T-helper 2 cell treated with Interferon-gamma antibody and Interleukin-4, amounts not matched to agents 5 μg/mL and 100 μg/mL, for 36 hours (primary cell): ENCODE measurements at regions not wholly inside any gene's neighbourhood (a gene's known extent, or its start where the extent isn't known, plus 50 kb on each side); places are given as distances from the start of the nearest gene placed in this dataset.
"Not testable (repeated sequence)": the region's sequence is repeated elsewhere in the genome, so short reads cannot be mapped to it uniquely, and the experiment has no call there.

ENCODE experiments used
- DNase-seq: peaks from one replicate; pipeline ENCODE4 v3.0.0; 2021; ENCODE audit warnings: low spot score
- H3K27ac Mint-ChIP-seq: one replicate; pipeline ENCODE4 v1.8.0; 2021; ENCODE audit warnings: mild to moderate bottlenecking, mixed read lengths
- H3K27me3 Mint-ChIP-seq: one replicate; pipeline ENCODE4 v1.8.0; 2021; ENCODE audit warnings: low read depth, mixed read lengths
- H3K36me3 Mint-ChIP-seq: one replicate; pipeline ENCODE4 v1.8.0; 2021; ENCODE audit warnings: low read depth, mixed read lengths
- H3K4me1 Mint-ChIP-seq: one replicate; pipeline ENCODE4 v1.8.0; 2021; ENCODE audit warnings: low read depth, mixed read lengths
- H3K4me3 Mint-ChIP-seq: one replicate; pipeline ENCODE4 v1.8.0; 2022; ENCODE audit warnings: mild to moderate bottlenecking, moderate library complexity, mixed read lengths
- H3K9me3 Mint-ChIP-seq: one replicate; pipeline ENCODE4 v1.8.0; 2021; ENCODE audit warnings: mixed read lengths

GRCh38 chr16:17026600-17027242 is 444.0 kb downstream of the XYLT1 start:
- Mint-ChIP-seq H3K36me3 (peaks cover 17% of the 10 kb centered on the region), H3K27ac (peak overlapping the region; percentile 70), H3K9me3 (peaks cover 35% of the 10 kb centered on the region), H3K4me3 (peak overlapping the region; percentile 57), H3K27me3 (no peaks in the 10 kb centered on the region), H3K4me1 (peaks cover 34% of the 10 kb centered on the region)
- peak; percentile 58 for DNase-seq

GRCh38 chr16:17027488-17028129 is 443.2 kb downstream of the XYLT1 start:
- Mint-ChIP-seq H3K36me3 (peaks cover 20% of the 10 kb centered on the region), H3K4me1 (peaks cover 37% of the 10 kb centered on the region), H3K27me3 (no peaks in the 10 kb centered on the region), H3K9me3 (peaks cover 35% of the 10 kb centered on the region), H3K27ac (peak overlapping the region; percentile 8), H3K4me3 (peak overlapping the region; percentile 64)
- no peak for DNase-seq

- Mint-ChIP-seq H3K4me3 (no peak overlapping the region), H3K9me3 (peaks cover 44% of the 10 kb centered on the region), H3K4me1 (peaks cover 33% of the 10 kb centered on the region), H3K36me3 (peaks cover 24% of the 10 kb centered on the region), H3K27ac (no peak overlapping the region), H3K27me3 (peaks cover 3% of the 10 kb centered on the region)
- no peak for DNase-seq
Observed at GRCh38 chr16:17029602-17030350, 441.0 kb downstream of the XYLT1 start.

- DNase-seq = no peak
- Mint-ChIP-seq H3K27me3 (peaks cover 3% of the 10 kb centered on the region), H3K36me3 (peaks cover 24% of the 10 kb centered on the region), H3K9me3 (peaks cover 37% of the 10 kb centered on the region), H3K4me3 (no peak overlapping the region), H3K27ac (no peak overlapping the region), H3K4me1 (peaks cover 15% of the 10 kb centered on the region)
Observed at GRCh38 chr16:17031484-17032268, 439.1 kb downstream of the XYLT1 start.

GRCh38 chr16:17032332-17032731 is 438.4 kb downstream of the XYLT1 start:
- H3K4me1 Mint-ChIP-seq = peaks cover 10% of the 10 kb centered on the region
- peaks cover 24% of the 10 kb centered on the region for H3K36me3 Mint-ChIP-seq
- no peak overlapping the region for H3K4me3 Mint-ChIP-seq
- H3K27me3 Mint-ChIP-seq = peaks cover 3% of the 10 kb centered on the region
- H3K9me3 Mint-ChIP-seq = peaks cover 37% of the 10 kb centered on the region
- DNase-seq = no peak
- H3K27ac Mint-ChIP-seq = no peak overlapping the region

- DNase-seq = no peak
- H3K4me1 Mint-ChIP-seq = peaks cover 4% of the 10 kb centered on the region
- peaks cover 3% of the 10 kb centered on the region for H3K27me3 Mint-ChIP-seq
- H3K36me3 Mint-ChIP-seq = peaks cover 18% of the 10 kb centered on the region
- peaks cover 26% of the 10 kb centered on the region for H3K9me3 Mint-ChIP-seq
- H3K27ac Mint-ChIP-seq = no peak overlapping the region
- H3K4me3 Mint-ChIP-seq = no peak overlapping the region
Observed at GRCh38 chr16:17034477-17035252, 436.1 kb downstream of the XYLT1 start.

- Mint-ChIP-seq H3K9me3 (peaks cover 10% of the 10 kb centered on the region), H3K36me3 (peaks cover 4% of the 10 kb centered on the region), H3K4me3 (no peak overlapping the region), H3K27ac (no peak overlapping the region), H3K27me3 (peaks cover 3% of the 10 kb centered on the region), H3K4me1 (no peaks in the 10 kb centered on the region)
- DNase-seq = no peak
Observed at GRCh38 chr16:17037499-17037898, 433.3 kb downstream of the XYLT1 start.

- H3K9me3 Mint-ChIP-seq = peaks cover 10% of the 10 kb centered on the region
- no peak overlapping the region for H3K27ac Mint-ChIP-seq
- H3K36me3 Mint-ChIP-seq = peaks cover 4% of the 10 kb centered on the region
- peaks cover 3% of the 10 kb centered on the region for H3K27me3 Mint-ChIP-seq
- no peak overlapping the region for H3K4me3 Mint-ChIP-seq
- no peak for DNase-seq
- H3K4me1 Mint-ChIP-seq = no peaks in the 10 kb centered on the region
Observed at GRCh38 chr16:17038415-17038814, 432.3 kb downstream of the XYLT1 start.

GRCh38 chr16:17049109-17049508 is 421.7 kb downstream of the XYLT1 start:
- H3K27ac Mint-ChIP-seq, H3K27me3 Mint-ChIP-seq, H3K4me3 Mint-ChIP-seq, DNase-seq, H3K4me1 Mint-ChIP-seq, H3K36me3 Mint-ChIP-seq: not testable (repeated sequence)
- H3K9me3 Mint-ChIP-seq = peaks cover 14% of the 10 kb centered on the region

GRCh38 chr16:17050468-17050867 is 420.3 kb downstream of the XYLT1 start:
- Mint-ChIP-seq H3K27me3 (peaks cover 10% of the 10 kb centered on the region), H3K9me3 (peaks cover 14% of the 10 kb centered on the region), H3K27ac (no peak overlapping the region), H3K36me3 (no peaks in the 10 kb centered on the region), H3K4me1 (no peaks in the 10 kb centered on the region), H3K4me3 (no peak overlapping the region)
- DNase-seq = no peak
